H1 (cell line): ENCODE measurements at regions not wholly inside any gene's neighbourhood (a gene's known extent, or its start where the extent isn't known, plus 50 kb on each side); places are given as distances from the start of the nearest gene placed in this dataset.

Experiments
- CTCF ChIA-PET: fragments of 300-600 bp; sonication (Branson Sonifier 250); formaldehyde crosslinking; loops from one replicate; lab custom pipeline; 2021; ENCODE audit not compliant: partially characterized antibody; lab: Charles Lee
- POLR2A ChIA-PET: fragments of 300-600 bp; sonication (Branson Sonifier 250); formaldehyde crosslinking; loops from one replicate; lab custom pipeline; 2021; ENCODE audit warnings: inconsistent platforms; ENCODE audit not compliant: partially characterized antibody; lab: Charles Lee
- DNase-seq, 2 experiments: peaks; one replicate each; pipeline versions ENCODE4 v3.0.0 to v3.0.0-alpha.2; 2010 to 2022; ENCODE audit warnings: low spot score in 2 of 2, low read depth in 1 of 2, mixed read lengths in 1 of 2
- FAIRE-seq: peaks from 2 replicates; lab custom pipeline; 2011; peaks lifted over from hg19 to GRCh38; lab: Jason Lieb, UNC
- H2AFZ ChIP-seq: 2 replicates; pipeline ENCODE4 v1.8.1; 2012; ENCODE audit warnings: low read length, inconsistent platforms
- H2AK5ac ChIP-seq: 2 replicates; pipeline ENCODE4 v1.6.1; 2013; ENCODE audit warnings: low read depth, low read length
- H2BK120ac ChIP-seq: replicated peaks from 2 replicates; pipeline ENCODE3; 2013; ENCODE audit warnings: low read depth, low read length, inconsistent platforms
- H2BK12ac ChIP-seq: 2 replicates; pipeline ENCODE4 v1.6.1; 2013; ENCODE audit warnings: low read depth, low read length
- H2BK15ac ChIP-seq: 2 replicates; pipeline ENCODE4 v1.6.1; 2013; ENCODE audit warnings: low read length
- H2BK20ac ChIP-seq: 2 replicates; pipeline ENCODE4 v1.6.1; 2013; ENCODE audit warnings: low read length
- H2BK5ac ChIP-seq: 2 replicates; pipeline ENCODE4 v1.6.1; 2013; ENCODE audit warnings: low read depth, low read length
- H3K14ac ChIP-seq: 2 replicates; pipeline ENCODE4 v1.6.1; 2013; ENCODE audit warnings: inconsistent platforms; ENCODE audit not compliant: insufficient read length
- H3K18ac ChIP-seq: 2 replicates; pipeline ENCODE4 v1.6.1; 2013; ENCODE audit warnings: low read length; ENCODE audit errors: extremely low read depth
- H3K23ac ChIP-seq: 2 replicates; pipeline ENCODE4 v1.6.1; 2013; ENCODE audit warnings: inconsistent platforms; ENCODE audit not compliant: insufficient read length
- H3K23me2 ChIP-seq: 2 replicates; pipeline ENCODE4 v1.6.1; 2013; ENCODE audit warnings: low read depth, low read length
- H3K27ac ChIP-seq: 2 replicates; pipeline ENCODE4 v1.6.1; 2011; ENCODE audit warnings: low read depth, low read length, inconsistent platforms
- H3K27me3 ChIP-seq, 4 experiments: replicated peaks in 1 of 4; 1 replicate in 1 of 4; 2 replicates in 3 of 4; pipeline versions ENCODE4 v1.6.1 to v1.8.1; 2011 to 2013; ENCODE audit warnings: low read length in 3 of 4, mild to moderate bottlenecking in 3 of 4, inconsistent platforms in 2 of 4, mixed read lengths in 2 of 4, moderate library complexity in 1 of 4; ENCODE audit not compliant: control insufficient read depth in 3 of 4, insufficient read depth in 3 of 4; ENCODE audit errors: extremely low read depth in 1 of 4
- H3K36me3 ChIP-seq, 4 experiments: 2 replicates each; pipeline versions ENCODE4 v1.6.1 to v1.8.1; 2011 to 2013; ENCODE audit warnings: mild to moderate bottlenecking in 4 of 4, low read length in 3 of 4, moderate library complexity in 2 of 4, control low read depth in 1 of 4, inconsistent platforms in 1 of 4; ENCODE audit not compliant: insufficient read depth in 4 of 4, control insufficient read depth in 2 of 4
- H3K4ac ChIP-seq: replicated peaks from 2 replicates; pipeline ENCODE3; 2013; ENCODE audit warnings: low read length, low read depth, mixed read lengths, inconsistent platforms; ENCODE audit not compliant: insufficient read length
- H3K4me1 ChIP-seq, 4 experiments: replicated peaks in 1 of 4; 1 replicate in 1 of 4; 2 replicates in 3 of 4; pipeline versions ENCODE4 v1.6.1 to v1.8.1; 2011 to 2013; ENCODE audit warnings: low read length in 3 of 4, inconsistent platforms in 2 of 4, mixed read lengths in 1 of 4; ENCODE audit not compliant: insufficient read depth in 4 of 4, control insufficient read depth in 3 of 4
- H3K4me2 ChIP-seq, 2 experiments: 2 replicates each; pipeline versions ENCODE4 v1.6.1 to v1.8.1; 2011 to 2013; ENCODE audit warnings: low read depth in 2 of 2, low read length in 2 of 2, control low read depth in 1 of 2, inconsistent platforms in 1 of 2, mild to moderate bottlenecking in 1 of 2; ENCODE audit not compliant: insufficient read depth in 1 of 2
- H3K4me3 ChIP-seq, 4 experiments: fragments of 200-600, 300-600 bp in 1 of 4; sonication (generic), shearing (Covaris generic), sonication (Bioruptor Twin) in 1 of 4; 2 replicates each; pipeline versions ENCODE4 v1.5.1 to v1.8.1; 2011 to 2016; ENCODE audit warnings: low read length in 4 of 4, low read depth in 3 of 4, control low read depth in 2 of 4, inconsistent platforms in 2 of 4, mild to moderate bottlenecking in 2 of 4, mixed read lengths in 1 of 4, moderate library complexity in 1 of 4; ENCODE audit not compliant: insufficient read depth in 2 of 4; ENCODE audit errors: extremely low read depth in 1 of 4
- H3K56ac ChIP-seq: replicated peaks from 2 replicates; pipeline ENCODE3; 2013; ENCODE audit warnings: low read depth, mild to moderate bottlenecking, mixed read lengths, low read length, inconsistent platforms; ENCODE audit not compliant: insufficient read length
- H3K79me1 ChIP-seq: 2 replicates; pipeline ENCODE4 v1.6.1; 2013; ENCODE audit warnings: low read depth, low read length, control low read depth
- H3K79me2 ChIP-seq, 2 experiments: 2 replicates each; pipeline versions ENCODE4 v1.6.1 to v1.8.1; 2012 to 2013; ENCODE audit warnings: low read length in 2 of 2, mild to moderate bottlenecking in 2 of 2, inconsistent platforms in 1 of 2; ENCODE audit not compliant: insufficient read depth in 2 of 2, control insufficient read depth in 1 of 2
- H3K9ac ChIP-seq, 4 experiments: replicated peaks in 1 of 4; 1 replicate in 1 of 4; 2 replicates in 3 of 4; pipeline versions ENCODE4 v1.6.1 to v1.8.1; 2011 to 2013; ENCODE audit warnings: low read depth in 3 of 4, low read length in 3 of 4, control low read depth in 2 of 4, mild to moderate bottlenecking in 2 of 4, moderate library complexity in 2 of 4, inconsistent platforms in 1 of 4; ENCODE audit errors: extremely low read depth in 1 of 4
- H3K9me3 ChIP-seq, 2 experiments: 2 replicates each; pipeline versions ENCODE4 v1.6.1 to v1.8.1; 2012 to 2013; ENCODE audit warnings: mild to moderate bottlenecking in 2 of 2, moderate library complexity in 2 of 2, control low read depth in 1 of 2, inconsistent platforms in 1 of 2, low read depth in 1 of 2, low read length in 1 of 2, mixed read lengths in 1 of 2; ENCODE audit not compliant: insufficient read depth in 2 of 2
- H4K20me1 ChIP-seq, 2 experiments: replicated peaks in 1 of 2; 2 replicates each; pipeline versions ENCODE3 to v1.8.1; 2011 to 2013; ENCODE audit warnings: inconsistent platforms in 2 of 2, low read length in 2 of 2, mild to moderate bottlenecking in 1 of 2; ENCODE audit not compliant: insufficient read depth in 2 of 2, control insufficient read depth in 1 of 2
- H4K5ac ChIP-seq: 2 replicates; pipeline ENCODE4 v1.6.1; 2013; ENCODE audit warnings: low read length, low read depth, mixed read lengths, inconsistent platforms; ENCODE audit not compliant: insufficient read length
- H4K8ac ChIP-seq: 2 replicates; pipeline ENCODE4 v1.8.0; 2013; ENCODE audit warnings: mild to moderate bottlenecking, moderate library complexity, low read length, inconsistent platforms; ENCODE audit not compliant: insufficient read depth; ENCODE audit errors: extremely low read depth
- H4K91ac ChIP-seq: replicated peaks from 2 replicates; pipeline ENCODE3; 2013; ENCODE audit warnings: low read length, mixed read lengths, inconsistent platforms; ENCODE audit not compliant: insufficient read length
- BCL11A ChIP-seq, 2 experiments: IDR thresholded peaks; one replicate each; pipeline ENCODE4 v1.6.1; 2011; ENCODE audit warnings: low read depth in 2 of 2, low read length in 2 of 2, mild to moderate bottlenecking in 2 of 2
- CHD2 ChIP-seq: IDR thresholded peaks from 2 replicates; pipeline ENCODE4 v1.6.1; 2012; ENCODE audit warnings: low read length, improper control_type of control experiment
- CTBP2 ChIP-seq: IDR thresholded peaks from 2 replicates; pipeline ENCODE4 v1.7.0; 2011; ENCODE audit warnings: borderline replicate concordance, mild to moderate bottlenecking, moderate library complexity, mixed read lengths, low read length; ENCODE audit not compliant: insufficient read depth, insufficient read length
- HDAC6 ChIP-seq: IDR thresholded peaks from one replicate; pipeline ENCODE4 v1.7.1; 2012; ENCODE audit warnings: low read depth, mild to moderate bottlenecking, inconsistent platforms, low read length, moderate library complexity
- JUND ChIP-seq: IDR thresholded peaks from 2 replicates; pipeline ENCODE4 v1.6.1; 2011; ENCODE audit warnings: mild to moderate bottlenecking, improper control_type of control experiment, low read length
- MAFK ChIP-seq: IDR thresholded peaks from 2 replicates; pipeline ENCODE4 v1.6.1; 2012; ENCODE audit warnings: low read depth, mild to moderate bottlenecking, improper control_type of control experiment, low read length
- NRF1 ChIP-seq: IDR thresholded peaks from 2 replicates; pipeline ENCODE4 v1.6.1; 2011; ENCODE audit warnings: mild to moderate bottlenecking, low read depth, low read length, improper control_type of control experiment
- POU5F1 ChIP-seq: IDR thresholded peaks from 2 replicates; pipeline ENCODE4 v1.6.1; 2011; ENCODE audit warnings: low read depth, mild to moderate bottlenecking, low read length, moderate library complexity
- RAD21 ChIP-seq, 2 experiments: IDR thresholded peaks in 1 of 2; conservative IDR thresholded peaks in 1 of 2; 2 replicates each; pipeline ENCODE4 v1.6.1; 2011; ENCODE audit warnings: low read depth in 2 of 2, low read length in 2 of 2, improper control_type of control experiment in 1 of 2, inconsistent platforms in 1 of 2, mild to moderate bottlenecking in 1 of 2, moderate library complexity in 1 of 2
- SAP30 ChIP-seq: fragments of 300-600 bp; sonication (generic); IDR thresholded peaks from 2 replicates; pipeline ENCODE4 v1.7.1; 2012; ENCODE audit warnings: low read length, moderate library complexity, mild to moderate bottlenecking, inconsistent platforms; ENCODE audit not compliant: insufficient read depth, insufficient replicate concordance
- TAF1 ChIP-seq: IDR thresholded peaks from 2 replicates; pipeline ENCODE4 v1.6.1; 2011; ENCODE audit warnings: mild to moderate bottlenecking, low read depth, low read length
- TAF7 ChIP-seq: optimal IDR thresholded peaks from 2 replicates; pipeline ENCODE3; 2011; ENCODE audit warnings: low read depth, mild to moderate bottlenecking, inconsistent platforms, low read length, moderate library complexity, borderline replicate concordance
- TEAD4 ChIP-seq: IDR thresholded peaks from 2 replicates; pipeline ENCODE4 v1.6.1; 2012; ENCODE audit warnings: low read depth, low read length, inconsistent platforms, mixed read lengths
- YY1 ChIP-seq: IDR thresholded peaks from 2 replicates; pipeline ENCODE4 v1.6.1; 2011; ENCODE audit warnings: low read depth, mild to moderate bottlenecking, low read length
- WGBS, 2 experiments: shearing (Covaris generic) in 1 of 2; methylation state at CpG; one replicate each; pipeline versions ENCODE4 v1.1.6 to v1.1.7; 2013 to 2015; ENCODE audit warnings: low lambda C conversion rate in 2 of 2, mixed read lengths in 2 of 2, inconsistent platforms in 1 of 2, low coverage in 1 of 2, missing lambda C conversion rate in 1 of 2; ENCODE audit not compliant: insufficient replicate concordance in 2 of 2, insufficient coverage in 1 of 2, insufficient read length in 1 of 2; ENCODE audit errors: extremely low coverage in 1 of 2, missing lambda C conversion rate in 1 of 2; 5-methylcytosine and 5-hydroxymethylcytosine counted together
- TF ChIP-seq, protein P1 (sequence below): IDR thresholded peaks from 2 replicates; pipeline ENCODE4 v1.6.1; 2012; ENCODE audit warnings: inconsistent platforms

DNA sequence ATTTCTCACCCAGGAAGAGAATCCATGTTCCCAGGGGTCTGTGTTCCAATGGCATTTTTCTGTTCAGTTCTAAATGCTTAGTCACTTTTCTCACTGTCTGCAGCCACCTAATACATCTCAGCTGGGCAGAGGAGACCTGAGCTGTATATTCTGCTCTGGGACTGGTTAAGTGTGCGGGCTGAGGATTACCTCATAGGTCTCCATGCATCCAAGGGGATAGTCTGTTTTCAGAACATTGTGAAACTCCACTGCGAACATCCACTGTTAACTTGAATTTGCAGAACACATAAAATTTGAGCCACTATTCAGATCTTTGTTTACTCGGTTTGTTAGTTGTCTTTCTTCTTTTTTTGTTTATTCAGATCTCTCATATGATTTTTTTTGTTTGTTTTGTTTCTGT, 947.1 kb downstream of the TFAP2A start:
- H3K14ac ChIP-seq: no peak overlapping the region
- no peaks in the 10 kb centered on the region for H3K23me2 ChIP-seq
- WGBS, 2 experiments: 95% methylated on average over 3 of the region's 3 CpGs; no CpG with 5 or more reads in 1 of the 2 experiments
- H3K36me3 ChIP-seq: no peaks in the 10 kb centered on the region
- no peak overlapping the region for H3K23ac ChIP-seq
- no peak overlapping the region for H4K5ac ChIP-seq
- H4K20me1 ChIP-seq: no peaks in the 10 kb centered on the region
- no peak overlapping the region for H3K27ac ChIP-seq
- no peaks in the 10 kb centered on the region for H3K9me3 ChIP-seq
- no peak for FAIRE-seq
- ChIA-PET CTCF (interaction anchor here (0.9 to 1.3 kb wide), 2 partner anchors 9 to 54 kb away, joined by 4 to 5 read pairs; no protein-coding TSS in a partner anchor), POLR2A (no interaction called here)
- H3K9ac ChIP-seq: no peak overlapping the region
- no peak overlapping the region for H2AFZ ChIP-seq
- H4K8ac ChIP-seq: no peak overlapping the region
- no peak overlapping the region for H2BK12ac ChIP-seq
- H3K18ac ChIP-seq: no peak overlapping the region
- no peak overlapping the region for H2BK5ac ChIP-seq
- H2BK15ac ChIP-seq: no peak overlapping the region
- DNase-seq: no peak
- H3K4me1 ChIP-seq: no peaks in the 10 kb centered on the region
- H3K27me3 ChIP-seq: no peaks in the 10 kb centered on the region
- H2BK20ac ChIP-seq: no peak overlapping the region
- no peak overlapping the region for H3K4ac ChIP-seq
- H3K79me1 ChIP-seq: no peaks in the 10 kb centered on the region
- no peak overlapping the region for H3K56ac ChIP-seq
- H4K91ac ChIP-seq: no peak overlapping the region
- no peak overlapping the region for H2AK5ac ChIP-seq
- H2BK120ac ChIP-seq: no peak overlapping the region
- no peak overlapping the region for H3K4me3 ChIP-seq
- H3K4me2 ChIP-seq: no peak overlapping the region
- H3K79me2 ChIP-seq: no peaks in the 10 kb centered on the region
- no peak for TF ChIP-seq RAD21 (IDR thresholded peaks at IDR 0.05 in 1 of 2, conservative IDR thresholded peaks at IDR 0.05 in 1 of 2; ENCODE audit: low read depth in 2 of 2, low read length in 2 of 2)
- no peak for TF ChIP-seq JUND
- no peak for TF ChIP-seq NRF1
- TF ChIP-seq MAFK: no peak
- TF ChIP-seq CHD2: no peak
- no peak for TF ChIP-seq BCL11A (IDR thresholded peaks at IDR 0.05; ENCODE audit: low read depth in 2 of 2, low read length in 2 of 2)
- no peak for TF ChIP-seq CTBP2
- TF ChIP-seq, protein P1, sequence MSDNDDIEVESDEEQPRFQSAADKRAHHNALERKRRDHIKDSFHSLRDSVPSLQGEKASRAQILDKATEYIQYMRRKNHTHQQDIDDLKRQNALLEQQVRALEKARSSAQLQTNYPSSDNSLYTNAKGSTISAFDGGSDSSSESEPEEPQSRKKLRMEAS: no peak
- no peak for TF ChIP-seq POU5F1
- TF ChIP-seq YY1: no peak
- no peak for TF ChIP-seq HDAC6
- TF ChIP-seq SAP30: no peak
- no peak for TF ChIP-seq TAF7
- TF ChIP-seq TEAD4: no peak
- TF ChIP-seq TAF1: no peak
